Testis (tissue), 2 donors: ENCODE measurements at regions not wholly inside any gene's neighbourhood (a gene's known extent, or its start where the extent isn't known, plus 50 kb on each side); places are given as distances from the start of the nearest gene placed in this dataset.

ENCODE experiments used
- POLR2A ChIP-seq: fragments of 450-650 bp; IDR thresholded peaks from one replicate; pipeline ENCODE4 v1.6.1; 2017; ENCODE audit warnings: antibody characterized with exemption, mild to moderate bottlenecking, moderate library complexity
- TF ChIP-seq, protein P1 (sequence below), 3 experiments: fragments of 450-650 bp in 2 of 3; fragments of 200-600 bp in 1 of 3; sonication (generic) in 1 of 3; IDR thresholded peaks; one replicate each; pipeline ENCODE4 v1.5.1; 2016 to 2019; ENCODE audit warnings: antibody characterized with exemption in 3 of 3, mild to moderate bottlenecking in 2 of 3, moderate library complexity in 1 of 3

DNA sequence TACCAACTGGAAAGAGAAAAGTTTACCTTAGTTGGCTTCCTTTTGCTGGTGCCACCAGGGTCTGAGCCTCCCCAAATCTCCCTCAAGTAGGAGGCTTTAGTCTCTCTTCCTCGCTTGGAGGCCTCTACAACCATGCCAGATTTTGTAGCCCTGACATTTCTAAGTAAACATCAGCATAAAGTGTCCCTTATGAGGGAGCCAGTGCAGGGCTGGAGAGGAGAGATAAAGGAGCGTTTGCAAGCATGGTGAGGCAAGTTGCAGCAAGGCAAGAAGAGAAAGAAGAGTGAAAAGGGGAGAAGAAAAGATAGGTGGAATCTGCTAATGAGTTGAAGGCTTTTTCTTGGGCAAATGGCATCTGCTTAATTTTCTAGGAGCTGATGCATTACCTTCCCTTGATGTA is 82.7 kb upstream of the FNDC3B start:
- TF ChIP-seq POLR2A = no peak
- TF ChIP-seq, protein P1, sequence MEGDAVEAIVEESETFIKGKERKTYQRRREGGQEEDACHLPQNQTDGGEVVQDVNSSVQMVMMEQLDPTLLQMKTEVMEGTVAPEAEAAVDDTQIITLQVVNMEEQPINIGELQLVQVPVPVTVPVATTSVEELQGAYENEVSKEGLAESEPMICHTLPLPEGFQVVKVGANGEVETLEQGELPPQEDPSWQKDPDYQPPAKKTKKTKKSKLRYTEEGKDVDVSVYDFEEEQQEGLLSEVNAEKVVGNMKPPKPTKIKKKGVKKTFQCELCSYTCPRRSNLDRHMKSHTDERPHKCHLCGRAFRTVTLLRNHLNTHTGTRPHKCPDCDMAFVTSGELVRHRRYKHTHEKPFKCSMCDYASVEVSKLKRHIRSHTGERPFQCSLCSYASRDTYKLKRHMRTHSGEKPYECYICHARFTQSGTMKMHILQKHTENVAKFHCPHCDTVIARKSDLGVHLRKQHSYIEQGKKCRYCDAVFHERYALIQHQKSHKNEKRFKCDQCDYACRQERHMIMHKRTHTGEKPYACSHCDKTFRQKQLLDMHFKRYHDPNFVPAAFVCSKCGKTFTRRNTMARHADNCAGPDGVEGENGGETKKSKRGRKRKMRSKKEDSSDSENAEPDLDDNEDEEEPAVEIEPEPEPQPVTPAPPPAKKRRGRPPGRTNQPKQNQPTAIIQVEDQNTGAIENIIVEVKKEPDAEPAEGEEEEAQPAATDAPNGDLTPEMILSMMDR (IDR thresholded peaks at IDR 0.05) = no peak
